GM12891 (cell line): ENCODE measurements at regions not wholly inside any gene's neighbourhood (a gene's known extent, or its start where the extent isn't known, plus 50 kb on each side); places are given as distances from the start of the nearest gene placed in this dataset.
A peak's percentile ranks its signal among the peaks of the same experiment; 100 is the strongest.

Source experiments
- DNase-seq: peaks from one replicate; pipeline ENCODE4 v3.0.0; 2011; ENCODE audit warnings: low spot score; ENCODE audit not compliant: insufficient read length
- FAIRE-seq: peaks from 2 replicates; lab custom pipeline; 2011; peaks lifted over from hg19 to GRCh38; lab: Jason Lieb, UNC
- PAX5 ChIP-seq: IDR thresholded peaks from 2 replicates; pipeline ENCODE4 v1.6.1; 2011; ENCODE audit warnings: low read length, moderate library complexity, mild to moderate bottlenecking; ENCODE audit not compliant: insufficient read depth, severe bottlenecking
- POLR2A ChIP-seq: IDR thresholded peaks from 2 replicates; pipeline ENCODE4 v1.6.1; 2011; ENCODE audit warnings: low read depth, low read length, control low read depth
- POLR2AphosphoS5 ChIP-seq: IDR thresholded peaks from 2 replicates; pipeline ENCODE4 v1.6.1; 2011; ENCODE audit warnings: low read depth, low read length, control low read depth
- POU2F2 ChIP-seq: IDR thresholded peaks from 2 replicates; pipeline ENCODE4 v1.6.1; 2011; ENCODE audit warnings: low read depth, mild to moderate bottlenecking, control low read depth, low read length, moderate library complexity
- SPI1 ChIP-seq: IDR thresholded peaks from 2 replicates; pipeline ENCODE4 v1.6.1; 2011; ENCODE audit warnings: low read depth, low read length, control low read depth
- TAF1 ChIP-seq: IDR thresholded peaks from 2 replicates; pipeline ENCODE4 v1.6.1; 2011; ENCODE audit warnings: low read depth, low read length, control low read depth

GRCh38 chr7:136303162-136303561, 326.0 kb upstream of the MTPN start:
- TF ChIP-seq SPI1 (no peak), TAF1 (no peak), POLR2A (no peak), POU2F2 (no peak), POLR2AphosphoS5 (no peak), PAX5 (no peak)
- no peak for FAIRE-seq
- no peak for DNase-seq

GRCh38 chr7:136302049-136302448, 324.9 kb upstream of the MTPN start:
- FAIRE-seq (no peak), DNase-seq (no peak)
- TF ChIP-seq TAF1: no peak
- no peak for TF ChIP-seq POU2F2
- no peak for TF ChIP-seq POLR2A
- no peak for TF ChIP-seq POLR2AphosphoS5
- no peak for TF ChIP-seq SPI1
- no peak for TF ChIP-seq PAX5

GRCh38 chr7:136294977-136295376, 317.8 kb upstream of the MTPN start:
- DNase-seq (no peak), FAIRE-seq (no peak)
- TF ChIP-seq TAF1: no peak
- no peak for TF ChIP-seq SPI1
- no peak for TF ChIP-seq POLR2AphosphoS5
- no peak for TF ChIP-seq PAX5
- TF ChIP-seq POU2F2: no peak

GRCh38 chr7:136293841-136294391, 316.8 kb upstream of the MTPN start:
- no peak for DNase-seq
- TF ChIP-seq PAX5: no peak
- no peak for TF ChIP-seq POLR2A
- no peak for TF ChIP-seq SPI1
- TF ChIP-seq TAF1: no peak
- TF ChIP-seq POU2F2: no peak
- no peak for TF ChIP-seq POLR2AphosphoS5
- FAIRE-seq: no peak

- FAIRE-seq (no peak), DNase-seq (no peak)
- TF ChIP-seq POU2F2: no peak
- no peak for TF ChIP-seq TAF1
- no peak for TF ChIP-seq PAX5
- no peak for TF ChIP-seq POLR2AphosphoS5
- peak; percentile 71 for TF ChIP-seq SPI1
- TF ChIP-seq POLR2A: no peak
Observed at GRCh38 chr7:136293272-136293671, 316.1 kb upstream of the MTPN start.

GRCh38 chr7:136292365-136292764, 315.2 kb upstream of the MTPN start:
- FAIRE-seq (no peak), DNase-seq (no peak)
- no peak for TF ChIP-seq POLR2AphosphoS5
- no peak for TF ChIP-seq SPI1
- no peak for TF ChIP-seq TAF1
- TF ChIP-seq POU2F2: no peak
- no peak for TF ChIP-seq POLR2A
- no peak for TF ChIP-seq PAX5

- DNase-seq: no peak
- no peak for TF ChIP-seq SPI1
- TF ChIP-seq POLR2AphosphoS5: no peak
- TF ChIP-seq PAX5: no peak
- TF ChIP-seq POLR2A: no peak
- TF ChIP-seq POU2F2: no peak
- no peak for TF ChIP-seq TAF1
- FAIRE-seq: no peak
Observed at GRCh38 chr7:136290351-136290750, 313.2 kb upstream of the MTPN start.

- TF ChIP-seq SPI1 (no peak), TAF1 (no peak), POLR2AphosphoS5 (no peak), POU2F2 (no peak), POLR2A (no peak), PAX5 (no peak)
- no peak for FAIRE-seq
- no peak for DNase-seq
Observed at GRCh38 chr7:136278057-136278456, 300.9 kb upstream of the MTPN start.

- no peak for DNase-seq
- no peak for TF ChIP-seq POLR2AphosphoS5
- TF ChIP-seq SPI1: no peak
- no peak for FAIRE-seq
Observed at GRCh38 chr7:136275794-136276193, 298.6 kb upstream of the MTPN start.

- FAIRE-seq (no peak), DNase-seq (no peak)
Observed at GRCh38 chr7:136274636-136275345, 297.6 kb upstream of the MTPN start.

GRCh38 chr7:136272934-136273333, 295.8 kb upstream of the MTPN start:
- DNase-seq (no peak), FAIRE-seq (no peak)

More at GRCh38 chr7:136274636-136275345, 297.6 kb upstream of the MTPN start:
- TF ChIP-seq TAF1 (no peak), PAX5 (no peak)

More at GRCh38 chr7:136272934-136273333, 295.8 kb upstream of the MTPN start:
- TF ChIP-seq TAF1 (no peak), POU2F2 (no peak)
